Transverse colon (tissue), 4 donors: ENCODE measurements at regions not wholly inside any gene's neighbourhood (a gene's known extent, or its start where the extent isn't known, plus 50 kb on each side); places are given as distances from the start of the nearest gene placed in this dataset.
"Not testable (repeated sequence)": the region's sequence is repeated elsewhere in the genome, so short reads cannot be mapped to it uniquely, and the experiment has no call there.

Source experiments
- DNase-seq: peaks from one replicate; pipeline ENCODE4 v3.0.0-alpha.2; 2019
- H3K27ac ChIP-seq, 4 donors: fragments of 200-600 bp; sonication (generic); 2 replicates each; pipeline ENCODE4 v1.5.1; 2016 to 2018; ENCODE audit warnings: inconsistent platforms in 4 of 4
- H3K27me3 ChIP-seq: fragments of 200-600 bp; sonication (generic); 2 replicates; pipeline ENCODE4 v1.5.1; 2017; ENCODE audit warnings: inconsistent platforms
- H3K36me3 ChIP-seq, 4 donors: fragments of 200-600 bp; sonication (generic); 2 replicates each; pipeline ENCODE4 v1.5.1; 2017 to 2019; ENCODE audit warnings: inconsistent platforms in 4 of 4
- H3K4me1 ChIP-seq, 4 donors: fragments of 200-600 bp; sonication (generic); 2 replicates each; pipeline ENCODE4 v1.5.1; 2017 to 2020; ENCODE audit warnings: inconsistent platforms in 4 of 4
- H3K4me3 ChIP-seq, 4 donors: fragments of 200-600 bp; sonication (generic); 1 replicate in 1 of 4; 2 replicates in 3 of 4; pipeline versions ENCODE4 v1.5.1 to v1.6.1; 2017 to 2019; ENCODE audit warnings: inconsistent platforms in 4 of 4
- H3K9me3 ChIP-seq, 2 donors: fragments of 200-600 bp; sonication (generic); 2 replicates each; pipeline ENCODE4 v1.5.1; 2017 to 2019; ENCODE audit warnings: inconsistent platforms in 2 of 2
- EP300 ChIP-seq: sonication (generic); formaldehyde crosslinking; IDR thresholded peaks from one replicate; pipeline ENCODE4 v1.6.1; 2017; ENCODE audit warnings: antibody characterized with exemption, low read depth
- POLR2A ChIP-seq: fragments of 450-650 bp; IDR thresholded peaks from one replicate; pipeline ENCODE4 v1.6.1; 2016; ENCODE audit warnings: antibody characterized with exemption, mild to moderate bottlenecking, moderate library complexity
- POLR2AphosphoS5 ChIP-seq, 3 donors: sonication (generic); formaldehyde crosslinking; IDR thresholded peaks; one replicate each; pipeline ENCODE4 v1.6.1; 2016; ENCODE audit warnings: antibody characterized with exemption in 3 of 3
- WGBS, 2 donors: methylation state at CpG; one replicate each; pipeline ENCODE4 v1.1.5; 2018; ENCODE audit warnings: low coverage in 1 of 2; 5-methylcytosine and 5-hydroxymethylcytosine counted together
- in situ Hi-C, 4 donors: fragments of 200-750 bp; cut with MboI; loops; one replicate each; pipeline versions ENCODE4 v1.15.0 to v1.15.1; 2017; ENCODE audit warnings: low sequenced_read_pairs in 3 of 4, low pct_ligation_motif_present in 1 of 4, low pct_unique_long_range_greater_than_20kb in 1 of 4
- intact Hi-C: fragments of 100-400 bp; cut with DNase I; formaldehyde crosslinking; loops from one replicate; pipeline ENCODE4 v1.15.1; 2023; ENCODE audit warnings: low total_unique reads
- TF ChIP-seq, protein P1 (sequence below), 5 experiments: fragments of 200-600 bp in 3 of 5; fragments of 450-650 bp in 2 of 5; sonication (generic) in 3 of 5; IDR thresholded peaks; 1 replicate in 2 of 5; 2 replicates in 3 of 5; pipeline ENCODE4 v1.5.1; 2016 to 2017; ENCODE audit warnings: antibody characterized with exemption in 5 of 5, inconsistent platforms in 3 of 5, mild to moderate bottlenecking in 2 of 5, moderate library complexity in 1 of 5

GRCh38 chr4:126404549-126404948 is 1089.8 kb downstream of the FAT4 start:
- DNase-seq = no peak
- WGBS, 2 donors = 29% methylated on average over 1 of the region's 1 CpG; no CpG with 5 or more reads in 1 of the 2 donors

GRCh38 chr4:126405369-126405982 is 1090.7 kb downstream of the FAT4 start:
- WGBS, 2 donors = 23 to 48% methylated on average over 1 to 2 of the region's 2 CpGs
- no peaks in the 10 kb centered on the region for H3K27me3 ChIP-seq
- intact Hi-C loops = no loop called here
- no peak for DNase-seq
- in situ Hi-C loops = no loop called here
- no peaks in the 10 kb centered on the region for H3K4me1 ChIP-seq
- no peaks in the 10 kb centered on the region for H3K9me3 ChIP-seq
- TF ChIP-seq POLR2A = no peak
- TF ChIP-seq EP300 = no peak
- TF ChIP-seq POLR2AphosphoS5 (IDR thresholded peaks at IDR 0.05) = no peak
- TF ChIP-seq, protein P1, sequence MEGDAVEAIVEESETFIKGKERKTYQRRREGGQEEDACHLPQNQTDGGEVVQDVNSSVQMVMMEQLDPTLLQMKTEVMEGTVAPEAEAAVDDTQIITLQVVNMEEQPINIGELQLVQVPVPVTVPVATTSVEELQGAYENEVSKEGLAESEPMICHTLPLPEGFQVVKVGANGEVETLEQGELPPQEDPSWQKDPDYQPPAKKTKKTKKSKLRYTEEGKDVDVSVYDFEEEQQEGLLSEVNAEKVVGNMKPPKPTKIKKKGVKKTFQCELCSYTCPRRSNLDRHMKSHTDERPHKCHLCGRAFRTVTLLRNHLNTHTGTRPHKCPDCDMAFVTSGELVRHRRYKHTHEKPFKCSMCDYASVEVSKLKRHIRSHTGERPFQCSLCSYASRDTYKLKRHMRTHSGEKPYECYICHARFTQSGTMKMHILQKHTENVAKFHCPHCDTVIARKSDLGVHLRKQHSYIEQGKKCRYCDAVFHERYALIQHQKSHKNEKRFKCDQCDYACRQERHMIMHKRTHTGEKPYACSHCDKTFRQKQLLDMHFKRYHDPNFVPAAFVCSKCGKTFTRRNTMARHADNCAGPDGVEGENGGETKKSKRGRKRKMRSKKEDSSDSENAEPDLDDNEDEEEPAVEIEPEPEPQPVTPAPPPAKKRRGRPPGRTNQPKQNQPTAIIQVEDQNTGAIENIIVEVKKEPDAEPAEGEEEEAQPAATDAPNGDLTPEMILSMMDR (IDR thresholded peaks at IDR 0.05) = no peak
- H3K27ac ChIP-seq = no peak overlapping the region
- H3K4me3 ChIP-seq = no peak overlapping the region
- H3K36me3 ChIP-seq = no peaks in the 10 kb centered on the region

More at GRCh38 chr4:126404549-126404948, 1089.8 kb downstream of the FAT4 start:
- no peak for TF ChIP-seq EP300
- TF ChIP-seq POLR2AphosphoS5 (IDR thresholded peaks at IDR 0.05) = no peak
- no peak for TF ChIP-seq POLR2A
- Histone ChIP-seq H3K4me3 (no peak overlapping the region), H3K27ac (no peak overlapping the region), H3K9me3 (no peaks in the 10 kb centered on the region), H3K27me3 (no peaks in the 10 kb centered on the region), H3K4me1 (no peaks in the 10 kb centered on the region), H3K36me3 (no peaks in the 10 kb centered on the region)
- intact Hi-C loops (no loop called here), in situ Hi-C loops (no loop called here)

DNA sequence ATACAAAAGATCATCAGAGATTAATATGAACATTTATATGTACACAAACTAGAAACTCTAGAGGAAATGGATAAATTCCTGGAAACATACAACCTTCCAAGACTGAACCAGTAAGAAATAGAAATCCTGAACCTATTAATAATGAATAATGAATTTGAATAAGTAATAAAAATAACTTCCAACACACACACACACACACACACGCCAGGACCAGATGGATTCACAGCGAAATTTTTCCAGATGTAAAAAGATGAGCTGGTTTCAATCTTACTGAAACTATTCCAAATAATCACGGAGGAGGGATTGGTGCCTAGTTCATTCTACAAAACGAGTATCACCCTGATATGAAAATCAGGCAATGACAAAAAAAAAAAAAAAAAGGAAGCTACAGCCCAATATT is 1095.0 kb downstream of the FAT4 start:
- in situ Hi-C loops = no loop called here
- WGBS, 2 donors = 62 to 71% methylated on average over 4 of the region's 4 CpGs

DNA sequence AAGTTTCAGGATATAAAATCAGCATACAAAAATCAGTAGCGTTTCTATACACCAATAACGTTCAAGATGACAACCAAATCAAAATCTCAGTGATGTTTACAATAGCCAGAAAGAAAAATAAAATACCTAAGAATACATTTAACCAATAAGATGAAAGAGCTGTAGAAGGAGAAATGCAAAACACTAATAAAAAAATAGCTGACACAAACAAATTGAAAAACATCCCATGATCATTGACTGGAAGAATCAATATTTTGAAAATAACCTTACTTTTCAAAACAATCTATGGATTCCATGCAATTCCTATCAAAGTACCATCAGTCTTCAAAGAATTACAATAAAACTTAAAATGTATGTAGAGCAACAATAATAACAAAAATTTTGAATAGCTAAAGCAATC is 1096.3 kb downstream of the FAT4 start:
- Histone ChIP-seq H3K27ac (no peak overlapping the region), H3K4me3 (no peak overlapping the region), H3K36me3 (no peaks in the 10 kb centered on the region), H3K27me3 (no peaks in the 10 kb centered on the region), H3K9me3 (peaks cover 0 to 3% of the 10 kb centered on the region in 2 donors), H3K4me1 (no peaks in the 10 kb centered on the region)
- intact Hi-C loops (no loop called here), in situ Hi-C loops (no loop called here)
- no peak for TF ChIP-seq EP300
- no peak for TF ChIP-seq POLR2A
- TF ChIP-seq, protein P1 (IDR thresholded peaks at IDR 0.05) = no peak
- TF ChIP-seq POLR2AphosphoS5 (IDR thresholded peaks at IDR 0.05) = no peak
- no peak for DNase-seq
- 71 to 75% methylated on average over 2 of the region's 2 CpGs for WGBS, 2 donors

More for the DNA sequence above, 1095.0 kb downstream of the FAT4 start:
- Histone ChIP-seq H3K36me3 (no peaks in the 10 kb centered on the region), H3K9me3 (peaks cover 0 to 3% of the 10 kb centered on the region in 2 donors), H3K4me3 (no peak overlapping the region), H3K27ac (no peak overlapping the region), H3K4me1 (no peaks in the 10 kb centered on the region), H3K27me3 (no peaks in the 10 kb centered on the region)
- TF ChIP-seq POLR2AphosphoS5 (IDR thresholded peaks at IDR 0.05) (no peak), POLR2A (no peak), EP300 (no peak)
- TF ChIP-seq, protein P1 (IDR thresholded peaks at IDR 0.05) = no peak
- intact Hi-C loops = no loop called here
- DNase-seq = no peak

GRCh38 chr4:126412310-126412709 is 1097.6 kb downstream of the FAT4 start:
- H3K27me3 ChIP-seq, in situ Hi-C loops, intact Hi-C loops, H3K27ac ChIP-seq, DNase-seq, H3K4me3 ChIP-seq, H3K9me3 ChIP-seq, H3K36me3 ChIP-seq, H3K4me1 ChIP-seq: not testable (repeated sequence)
- 96% methylated on average over 1 of the region's 1 CpG; no CpG with 5 or more reads in 1 of the 2 donors for WGBS, 2 donors
